Astrocyte (in vitro differentiated cells and primary cell): ENCODE measurements at regions not wholly inside any gene's neighbourhood (a gene's known extent, or its start where the extent isn't known, plus 50 kb on each side); places are given as distances from the start of the nearest gene placed in this dataset.

Experiments used
- DNase-seq: peaks from one replicate; pipeline ENCODE4 v3.0.0-alpha.2; 2010; ENCODE audit warnings: low read depth
- FAIRE-seq: peaks from 2 replicates; lab custom pipeline; 2011; peaks lifted over from hg19 to GRCh38; lab: Jason Lieb, UNC
- H2AFZ ChIP-seq: 2 replicates; pipeline ENCODE4 v1.6.0; 2012; ENCODE audit warnings: low read depth, low read length, inconsistent platforms
- H3K27ac ChIP-seq: 2 replicates; pipeline ENCODE4 v1.5.1; 2011; ENCODE audit warnings: low read depth, low read length, inconsistent platforms
- H3K27me3 ChIP-seq: 2 replicates; pipeline ENCODE4 v1.6.0; 2011; ENCODE audit warnings: low read length, inconsistent platforms; ENCODE audit not compliant: insufficient read depth
- H3K36me3 ChIP-seq: 2 replicates; pipeline ENCODE4 v1.5.1; 2011; ENCODE audit warnings: low read length, inconsistent platforms; ENCODE audit not compliant: insufficient read depth
- H3K4me1 ChIP-seq: 2 replicates; pipeline ENCODE4 v1.5.1; 2011; ENCODE audit warnings: low read length, inconsistent platforms; ENCODE audit not compliant: insufficient read depth
- H3K4me2 ChIP-seq: 2 replicates; pipeline ENCODE4 v1.6.0; 2012; ENCODE audit warnings: low read length, inconsistent platforms
- H3K4me3 ChIP-seq: 2 replicates; pipeline ENCODE4 v1.5.1; 2011; ENCODE audit warnings: low read depth, mild to moderate bottlenecking, low read length, inconsistent platforms; ENCODE audit not compliant: insufficient read depth
- H3K79me2 ChIP-seq: 2 replicates; pipeline ENCODE4 v1.6.0; 2012; ENCODE audit warnings: mild to moderate bottlenecking, low read length, inconsistent platforms; ENCODE audit not compliant: insufficient read depth
- H3K9ac ChIP-seq: 2 replicates; pipeline ENCODE4 v1.6.0; 2012; ENCODE audit warnings: mild to moderate bottlenecking, low read length, inconsistent platforms
- H3K9me3 ChIP-seq: 2 replicates; pipeline ENCODE4 v1.5.1; 2012; ENCODE audit warnings: low read depth, mild to moderate bottlenecking, low read length, inconsistent platforms; ENCODE audit not compliant: insufficient read depth
- H4K20me1 ChIP-seq: 2 replicates; pipeline ENCODE4 v1.6.0; 2012; ENCODE audit warnings: low read length, inconsistent platforms; ENCODE audit not compliant: insufficient read depth
- H3K27ac Mint-ChIP-seq: one replicate; pipeline ENCODE4 v1.8.0; 2021; ENCODE audit warnings: mild to moderate bottlenecking, mixed read lengths; ENCODE audit not compliant: unreplicated experiment
- H3K27me3 Mint-ChIP-seq: one replicate; pipeline ENCODE4 v1.8.0; 2021; ENCODE audit warnings: low read depth, mixed read lengths; ENCODE audit not compliant: unreplicated experiment
- H3K36me3 Mint-ChIP-seq: one replicate; pipeline ENCODE4 v1.8.0; 2021; ENCODE audit warnings: low read depth, mixed read lengths; ENCODE audit not compliant: unreplicated experiment
- H3K4me1 Mint-ChIP-seq: one replicate; pipeline ENCODE4 v1.8.0; 2021; ENCODE audit warnings: low read depth, mixed read lengths; ENCODE audit not compliant: unreplicated experiment
- H3K4me3 Mint-ChIP-seq: one replicate; pipeline ENCODE4 v1.8.0; 2021; ENCODE audit warnings: mild to moderate bottlenecking, moderate library complexity, mixed read lengths; ENCODE audit not compliant: unreplicated experiment
- H3K9me3 Mint-ChIP-seq: one replicate; pipeline ENCODE4 v1.8.0; 2021; ENCODE audit warnings: mild to moderate bottlenecking, mixed read lengths; ENCODE audit not compliant: unreplicated experiment
- EZH2 ChIP-seq: IDR thresholded peaks from 2 replicates; pipeline ENCODE4 v1.6.1; 2012; ENCODE audit warnings: mild to moderate bottlenecking, low read length, inconsistent platforms; ENCODE audit not compliant: insufficient read depth
- TF ChIP-seq, protein P1 (sequence below): IDR thresholded peaks from 2 replicates; pipeline ENCODE4 v1.5.1; 2011; ENCODE audit warnings: low read depth, mild to moderate bottlenecking, inconsistent platforms, low read length, moderate library complexity; ENCODE audit not compliant: insufficient read depth

DNA sequence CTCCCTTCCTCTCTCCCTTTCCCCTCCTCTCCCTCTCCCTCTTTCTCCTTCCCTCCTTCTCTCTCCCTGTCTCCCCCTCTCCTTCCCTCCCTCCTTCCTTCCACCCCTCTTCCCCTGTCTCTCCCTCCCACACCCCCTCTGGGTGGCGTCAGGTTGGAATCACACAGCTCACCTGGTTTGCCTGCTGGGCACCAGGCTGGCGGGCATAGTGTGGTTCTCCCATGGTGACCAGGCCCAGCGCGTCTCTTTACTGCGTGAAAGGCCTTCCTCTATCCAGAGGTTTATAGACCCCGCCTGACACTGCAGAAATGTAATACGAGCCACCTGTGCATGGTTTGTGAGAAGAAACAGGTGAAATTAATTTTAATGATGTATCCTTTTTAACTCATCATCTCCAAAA lies 76.2 kb downstream of the MRPL36 start:
- Histone ChIP-seq H3K27ac (no peak overlapping the region), H4K20me1 (no peaks in the 10 kb centered on the region), H2AFZ (no peak overlapping the region), H3K4me2 (no peak overlapping the region), H3K9ac (no peak overlapping the region), H3K4me1 (no peaks in the 10 kb centered on the region), H3K9me3 (peaks cover 6% of the 10 kb centered on the region), H3K27me3 (no peaks in the 10 kb centered on the region), H3K36me3 (no peaks in the 10 kb centered on the region), H3K4me3 (no peak overlapping the region), H3K79me2 (no peaks in the 10 kb centered on the region)
- Mint-ChIP-seq H3K36me3 (peaks cover 3% of the 10 kb centered on the region), H3K27me3 (peaks cover 19% of the 10 kb centered on the region), H3K4me3 (no peak overlapping the region), H3K27ac (no peak overlapping the region), H3K9me3 (peaks cover 10% of the 10 kb centered on the region), H3K4me1 (no peaks in the 10 kb centered on the region)
- TF ChIP-seq EZH2 = no peak
- TF ChIP-seq, protein P1, sequence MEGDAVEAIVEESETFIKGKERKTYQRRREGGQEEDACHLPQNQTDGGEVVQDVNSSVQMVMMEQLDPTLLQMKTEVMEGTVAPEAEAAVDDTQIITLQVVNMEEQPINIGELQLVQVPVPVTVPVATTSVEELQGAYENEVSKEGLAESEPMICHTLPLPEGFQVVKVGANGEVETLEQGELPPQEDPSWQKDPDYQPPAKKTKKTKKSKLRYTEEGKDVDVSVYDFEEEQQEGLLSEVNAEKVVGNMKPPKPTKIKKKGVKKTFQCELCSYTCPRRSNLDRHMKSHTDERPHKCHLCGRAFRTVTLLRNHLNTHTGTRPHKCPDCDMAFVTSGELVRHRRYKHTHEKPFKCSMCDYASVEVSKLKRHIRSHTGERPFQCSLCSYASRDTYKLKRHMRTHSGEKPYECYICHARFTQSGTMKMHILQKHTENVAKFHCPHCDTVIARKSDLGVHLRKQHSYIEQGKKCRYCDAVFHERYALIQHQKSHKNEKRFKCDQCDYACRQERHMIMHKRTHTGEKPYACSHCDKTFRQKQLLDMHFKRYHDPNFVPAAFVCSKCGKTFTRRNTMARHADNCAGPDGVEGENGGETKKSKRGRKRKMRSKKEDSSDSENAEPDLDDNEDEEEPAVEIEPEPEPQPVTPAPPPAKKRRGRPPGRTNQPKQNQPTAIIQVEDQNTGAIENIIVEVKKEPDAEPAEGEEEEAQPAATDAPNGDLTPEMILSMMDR = no peak
- DNase-seq = no peak
- no peak for FAIRE-seq

DNA sequence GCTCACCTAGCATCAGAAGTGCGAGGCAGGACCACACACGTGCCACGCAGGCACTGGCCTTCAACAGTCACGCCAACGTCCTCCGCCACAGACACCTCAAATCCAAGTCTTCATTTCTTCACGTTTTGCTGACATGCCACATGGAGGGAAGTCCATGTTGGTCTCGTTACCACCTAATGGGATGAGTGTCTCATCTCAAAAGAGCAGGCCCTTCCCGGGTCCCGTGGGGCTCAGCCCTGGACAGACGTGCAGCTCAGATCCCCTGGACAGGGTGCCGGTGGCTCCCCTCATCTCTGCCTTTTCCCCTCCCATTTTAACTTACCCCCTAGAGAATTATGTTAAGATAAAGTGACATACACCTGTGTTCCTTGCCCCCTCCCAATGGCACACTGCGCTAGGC lies 76.8 kb downstream of the MRPL36 start:
- Histone ChIP-seq H3K79me2 (no peaks in the 10 kb centered on the region), H3K9me3 (peaks cover 6% of the 10 kb centered on the region), H3K27me3 (no peaks in the 10 kb centered on the region), H3K9ac (no peak overlapping the region), H3K36me3 (no peaks in the 10 kb centered on the region), H3K4me2 (no peak overlapping the region), H3K4me1 (no peaks in the 10 kb centered on the region), H3K4me3 (no peak overlapping the region), H4K20me1 (no peaks in the 10 kb centered on the region), H2AFZ (no peak overlapping the region), H3K27ac (no peak overlapping the region)
- Mint-ChIP-seq H3K27ac (peak overlapping the region; percentile 34), H3K36me3 (peaks cover 3% of the 10 kb centered on the region), H3K27me3 (peaks cover 18% of the 10 kb centered on the region), H3K4me1 (no peaks in the 10 kb centered on the region), H3K9me3 (peaks cover 16% of the 10 kb centered on the region), H3K4me3 (no peak overlapping the region)
- TF ChIP-seq, protein P1 = no peak
- no peak for TF ChIP-seq EZH2
- FAIRE-seq (no peak), DNase-seq (no peak)

DNA sequence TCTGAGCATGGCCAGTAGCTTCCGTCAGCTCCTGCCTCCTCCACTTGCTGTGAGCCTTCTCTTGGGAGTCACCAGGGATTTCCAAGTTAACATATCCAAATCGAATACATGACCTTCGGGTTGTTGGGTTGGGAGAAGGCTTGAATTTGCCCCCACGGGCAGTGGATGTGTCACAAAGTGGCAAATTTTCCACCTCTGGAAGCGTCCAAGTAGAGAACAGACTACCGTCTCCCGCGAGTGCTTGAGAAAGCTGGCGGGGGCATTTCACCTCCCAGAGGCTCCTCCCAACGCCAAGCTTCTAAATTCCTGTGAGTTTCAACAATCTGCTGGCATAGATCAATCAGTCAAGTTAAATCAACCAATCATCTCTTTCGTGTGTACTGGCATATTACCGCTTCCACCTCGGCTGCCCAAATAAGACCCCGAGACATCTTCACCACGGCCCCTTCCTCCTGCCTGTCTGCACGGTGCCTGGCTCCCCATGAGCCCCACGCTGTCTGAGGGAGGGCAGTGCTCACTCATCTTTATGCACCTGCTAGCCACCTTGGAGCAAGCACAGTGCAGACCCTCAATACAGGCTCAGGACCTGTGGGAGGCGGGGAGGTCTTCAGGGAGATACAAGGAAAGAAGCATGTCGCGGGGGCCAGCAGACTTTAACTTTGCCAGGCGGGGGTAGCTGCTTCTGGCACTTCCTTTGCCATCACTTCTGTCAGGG lies 79.1 kb downstream of the MRPL36 start:
- Histone ChIP-seq H3K27me3 (no peaks in the 10 kb centered on the region), H3K27ac (no peak overlapping the region), H3K9ac (no peak overlapping the region), H3K4me1 (no peaks in the 10 kb centered on the region), H3K4me3 (no peak overlapping the region), H3K79me2 (no peaks in the 10 kb centered on the region), H3K36me3 (no peaks in the 10 kb centered on the region), H4K20me1 (no peaks in the 10 kb centered on the region), H3K9me3 (peaks cover 6% of the 10 kb centered on the region), H2AFZ (no peak overlapping the region), H3K4me2 (no peak overlapping the region)
- DNase-seq = no peak
- TF ChIP-seq EZH2 = no peak
- TF ChIP-seq, protein P1 = no peak
- H3K27me3 Mint-ChIP-seq = peaks cover 10% of the 10 kb centered on the region
- no peaks in the 10 kb centered on the region for H3K4me1 Mint-ChIP-seq
- no peak for FAIRE-seq
- peaks cover 19% of the 10 kb centered on the region for H3K9me3 Mint-ChIP-seq
- no peak overlapping the region for H3K4me3 Mint-ChIP-seq
- no peak overlapping the region for H3K27ac Mint-ChIP-seq
- H3K36me3 Mint-ChIP-seq = peaks cover 3% of the 10 kb centered on the region
